ENCODE measurements at regions not wholly inside any gene's neighbourhood (a gene's known extent, or its start where the extent isn't known, plus 50 kb on each side); places are given as distances from the start of the nearest gene placed in this dataset.

- DNase-seq (ENCODE audit: low read depth), result no peak
- no peak for TF ChIP-seq CTCF (IDR thresholded peaks at IDR 0.05; ENCODE audit: control insufficient read depth, insufficient read depth, low read depth, low read length, missing control alignments)
- no peak overlapping the region for H3K4me3 ChIP-seq (ENCODE audit: control insufficient read depth, low read depth, low read length)
Observed at GRCh38 chr5:101950019-101950418, 346.1 kb downstream of the SLCO4C1 start.

- DNase-seq (ENCODE audit: low read depth), result no peak
- no peak for TF ChIP-seq CTCF (IDR thresholded peaks at IDR 0.05; ENCODE audit: control insufficient read depth, insufficient read depth, low read depth, low read length, missing control alignments)
- no peak overlapping the region for H3K4me3 ChIP-seq (ENCODE audit: control insufficient read depth, low read depth, low read length)
Observed at GRCh38 chr5:101948615-101949014, 347.5 kb downstream of the SLCO4C1 start.

DNA sequence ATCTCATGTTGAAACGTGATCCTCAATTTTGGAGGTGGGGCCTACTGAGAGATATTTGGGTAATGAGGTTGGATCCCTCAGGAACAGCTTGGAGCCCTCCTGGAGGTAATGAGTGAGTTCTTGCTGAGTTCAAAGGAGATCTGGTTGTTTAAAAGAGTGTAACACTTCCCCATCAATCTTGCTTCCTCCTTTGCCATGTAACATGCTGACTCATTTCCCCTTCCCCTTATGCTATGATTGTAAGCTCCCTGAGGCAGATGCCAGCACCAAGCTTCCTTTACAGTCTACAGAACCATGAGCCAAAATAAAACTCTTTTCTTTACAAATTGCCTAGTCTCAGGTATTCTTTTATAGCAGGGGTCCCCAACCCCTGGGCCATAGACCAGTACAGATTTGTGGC is 352.3 kb downstream of the SLCO4C1 start:
- TF ChIP-seq CTCF (IDR thresholded peaks at IDR 0.05; ENCODE audit: control insufficient read depth, insufficient read depth, low read depth, low read length, missing control alignments), result no peak
- H3K4me3 ChIP-seq (ENCODE audit: control insufficient read depth, low read depth, low read length), result no peak overlapping the region
- no peak for DNase-seq (ENCODE audit: low read depth)

DNA sequence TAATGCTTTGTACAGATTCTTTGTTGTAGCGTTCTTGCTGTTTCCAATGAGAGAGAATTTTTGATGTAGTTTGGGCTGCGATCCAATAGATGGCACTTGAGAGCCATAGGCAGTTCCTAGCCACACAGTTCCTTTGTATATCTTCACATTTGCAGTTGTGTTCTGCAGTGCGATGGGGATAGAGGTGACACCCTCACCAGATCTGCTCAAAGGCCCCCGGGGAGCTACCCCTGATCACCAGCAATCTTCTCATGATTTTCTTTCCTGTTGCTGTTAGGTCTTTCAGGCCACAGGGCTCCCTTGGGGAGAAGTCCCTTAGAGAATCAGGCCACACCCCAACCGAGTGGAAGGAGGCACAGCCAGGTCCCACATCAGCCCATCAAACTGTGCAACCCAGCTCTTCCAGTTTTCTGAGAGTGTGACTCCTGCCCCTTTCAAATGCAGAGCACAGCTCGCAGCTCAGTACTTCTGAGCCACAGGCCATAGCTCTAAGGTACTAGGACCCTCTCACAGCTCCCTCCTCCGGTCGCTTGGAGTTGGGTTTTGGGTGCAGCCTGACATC is 353.7 kb downstream of the SLCO4C1 start:
- no peak for DNase-seq (ENCODE audit: low read depth)
- no peak overlapping the region for H3K4me3 ChIP-seq (ENCODE audit: control insufficient read depth, low read depth, low read length)
- TF ChIP-seq CTCF (IDR thresholded peaks at IDR 0.05; ENCODE audit: control insufficient read depth, insufficient read depth, low read depth, low read length, missing control alignments), result no peak

GRCh38 chr5:101937041-101937440 is 359.0 kb downstream of the SLCO4C1 start:
- TF ChIP-seq CTCF (IDR thresholded peaks at IDR 0.05; ENCODE audit: control insufficient read depth, insufficient read depth, low read depth, low read length, missing control alignments), result no peak
- no peak for DNase-seq (ENCODE audit: low read depth)
- H3K4me3 ChIP-seq (ENCODE audit: control insufficient read depth, low read depth, low read length), result no peak overlapping the region

DNA sequence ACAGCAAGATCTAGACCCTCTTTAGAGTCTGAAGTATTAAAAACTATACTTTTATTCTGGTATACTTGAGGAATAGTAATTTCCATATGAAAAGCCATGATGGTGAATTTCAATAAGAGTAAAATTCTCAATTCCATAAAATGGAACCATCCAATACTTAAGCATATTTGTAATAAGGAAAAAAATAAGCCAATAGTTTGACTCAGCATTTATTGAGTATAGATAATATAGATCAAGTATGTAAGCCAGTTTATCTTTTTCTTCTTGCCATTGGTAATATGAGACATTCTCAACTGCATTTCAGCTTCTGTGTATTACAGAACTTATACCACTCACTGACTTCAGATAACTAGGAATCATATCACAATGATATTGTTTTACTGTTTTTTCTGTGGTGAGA is 361.0 kb downstream of the SLCO4C1 start:
- H3K4me3 ChIP-seq (ENCODE audit: control insufficient read depth, low read depth, low read length), result no peak overlapping the region
- no peak for DNase-seq (ENCODE audit: low read depth)
- no peak for TF ChIP-seq CTCF (IDR thresholded peaks at IDR 0.05; ENCODE audit: control insufficient read depth, insufficient read depth, low read depth, low read length, missing control alignments)

DNA sequence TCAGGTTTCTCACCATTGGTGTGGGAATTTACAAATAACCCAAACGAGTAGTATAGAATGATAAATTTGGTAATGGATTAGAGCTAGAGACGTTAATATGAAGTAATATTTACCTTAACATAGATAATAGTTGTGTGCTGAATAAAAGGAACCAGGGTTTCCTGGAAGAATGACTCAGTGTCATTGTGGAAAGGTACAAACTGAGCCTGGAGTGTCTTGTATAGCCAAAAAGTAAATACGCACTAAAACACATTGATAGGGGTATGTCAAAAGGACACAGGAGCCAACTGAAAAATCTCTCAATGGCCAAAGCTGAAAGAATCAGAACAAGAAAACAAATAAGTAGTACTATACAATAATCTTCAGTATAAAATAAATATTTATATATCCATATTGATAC is 363.5 kb downstream of the SLCO4C1 start:
- no peak for TF ChIP-seq CTCF (IDR thresholded peaks at IDR 0.05; ENCODE audit: control insufficient read depth, insufficient read depth, low read depth, low read length, missing control alignments)
- DNase-seq (ENCODE audit: low read depth), result no peak
- H3K4me3 ChIP-seq (ENCODE audit: control insufficient read depth, low read depth, low read length), result no peak overlapping the region

Data from AG09309 (cell line).